ENCODE measurements at regions not wholly inside any gene's neighbourhood (a gene's known extent, or its start where the extent isn't known, plus 50 kb on each side); places are given as distances from the start of the nearest gene placed in this dataset.

- H3K4me3 ChIP-seq (ENCODE audit: low read depth, low read length), result no peak overlapping the region
- no peak for DNase-seq (ENCODE audit: low read depth)
- TF ChIP-seq MAX (IDR thresholded peaks at IDR 0.05; ENCODE audit: low read depth, low read length), result no peak
- TF ChIP-seq MYC (IDR thresholded peaks at IDR 0.05; ENCODE audit: low read depth, low read length), result no peak
- TF ChIP-seq CTCF (IDR thresholded peaks at IDR 0.05; ENCODE audit: low read depth, low read length), result no peak
- TF ChIP-seq POLR2A (IDR thresholded peaks at IDR 0.05; ENCODE audit: extremely low read depth, insufficient read length), result no peak
Measured at GRCh38 chr9:118609355-118610044, 759.7 kb downstream of the BRINP1 start.

GRCh38 chr9:118612201-118612600, 757.0 kb downstream of the BRINP1 start:
- DNase-seq (ENCODE audit: low read depth), result no peak
- TF ChIP-seq POLR2A (IDR thresholded peaks at IDR 0.05; ENCODE audit: extremely low read depth, insufficient read length), result no peak
- TF ChIP-seq MAX (IDR thresholded peaks at IDR 0.05; ENCODE audit: low read depth, low read length), result no peak
- TF ChIP-seq MYC (IDR thresholded peaks at IDR 0.05; ENCODE audit: low read depth, low read length), result no peak
- TF ChIP-seq CTCF (IDR thresholded peaks at IDR 0.05; ENCODE audit: low read depth, low read length), result no peak
- no peak overlapping the region for H3K4me3 ChIP-seq (ENCODE audit: low read depth, low read length)

GRCh38 chr9:118613996-118614395, 755.2 kb downstream of the BRINP1 start:
- H3K4me3 ChIP-seq (ENCODE audit: low read depth, low read length), result no peak overlapping the region
- TF ChIP-seq MYC (IDR thresholded peaks at IDR 0.05; ENCODE audit: low read depth, low read length) (no peak), POLR2A (IDR thresholded peaks at IDR 0.05; ENCODE audit: extremely low read depth, insufficient read length) (no peak), MAX (IDR thresholded peaks at IDR 0.05; ENCODE audit: low read depth, low read length) (no peak)
- no peak for DNase-seq (ENCODE audit: low read depth)

- H3K4me3 ChIP-seq (ENCODE audit: low read depth, low read length), result no peak overlapping the region
- TF ChIP-seq POLR2A (IDR thresholded peaks at IDR 0.05; ENCODE audit: extremely low read depth, insufficient read length) (no peak), MYC (IDR thresholded peaks at IDR 0.05; ENCODE audit: low read depth, low read length) (no peak), CTCF (IDR thresholded peaks at IDR 0.05; ENCODE audit: low read depth, low read length) (no peak), MAX (IDR thresholded peaks at IDR 0.05; ENCODE audit: low read depth, low read length) (no peak)
- no peak for DNase-seq (ENCODE audit: low read depth)
Measured at GRCh38 chr9:118618084-118618483, 751.2 kb downstream of the BRINP1 start.

GRCh38 chr9:118618849-118619248, 750.4 kb downstream of the BRINP1 start:
- no peak for DNase-seq (ENCODE audit: low read depth)
- H3K4me3 ChIP-seq (ENCODE audit: low read depth, low read length), result no peak overlapping the region
- TF ChIP-seq MAX (IDR thresholded peaks at IDR 0.05; ENCODE audit: low read depth, low read length) (no peak), POLR2A (IDR thresholded peaks at IDR 0.05; ENCODE audit: extremely low read depth, insufficient read length) (no peak), CTCF (IDR thresholded peaks at IDR 0.05; ENCODE audit: low read depth, low read length) (no peak), MYC (IDR thresholded peaks at IDR 0.05; ENCODE audit: low read depth, low read length) (no peak)

GRCh38 chr9:118624608-118625007, 744.6 kb downstream of the BRINP1 start:
- no peak for DNase-seq (ENCODE audit: low read depth)
- TF ChIP-seq MYC (IDR thresholded peaks at IDR 0.05; ENCODE audit: low read depth, low read length) (no peak), MAX (IDR thresholded peaks at IDR 0.05; ENCODE audit: low read depth, low read length) (no peak), CTCF (IDR thresholded peaks at IDR 0.05; ENCODE audit: low read depth, low read length) (no peak), POLR2A (IDR thresholded peaks at IDR 0.05; ENCODE audit: extremely low read depth, insufficient read length) (no peak)

More at GRCh38 chr9:118624608-118625007, 744.6 kb downstream of the BRINP1 start:
- H3K4me3 ChIP-seq (ENCODE audit: low read depth, low read length), result no peak overlapping the region
